Right atrium auricular region (tissue), 2 donors: ENCODE measurements at regions not wholly inside any gene's neighbourhood (a gene's known extent, or its start where the extent isn't known, plus 50 kb on each side); places are given as distances from the start of the nearest gene placed in this dataset.
A peak's percentile ranks its signal among the peaks of the same experiment; 100 is the strongest.

Source experiments
- DNase-seq: peaks from one replicate; pipeline ENCODE4 v3.0.0-alpha.2; 2019; ENCODE audit warnings: low spot score
- H3K27ac ChIP-seq, 2 donors: fragments of 200-600 bp; sonication (generic); 1 replicate in 1 of 2; 2 replicates in 1 of 2; pipeline ENCODE4 v1.5.1; 2016 to 2019
- H3K27me3 ChIP-seq, 2 donors: fragments of 200-600 bp; sonication (generic); one replicate each; pipeline versions ENCODE4 v1.5.1 to v1.6.0; 2017 to 2019
- H3K36me3 ChIP-seq: fragments of 200-600 bp; sonication (generic); one replicate; pipeline ENCODE4 v1.5.1; 2016
- H3K4me1 ChIP-seq, 2 donors: fragments of 200-600 bp; sonication (generic); one replicate each; pipeline versions ENCODE4 v1.5.1 to v1.6.0; 2017 to 2019
- H3K4me3 ChIP-seq, 2 donors: fragments of 200-600 bp; sonication (generic); 1 replicate in 1 of 2; 2 replicates in 1 of 2; pipeline ENCODE4 v1.5.1; 2017 to 2019; ENCODE audit warnings: mild to moderate bottlenecking in 1 of 2, moderate library complexity in 1 of 2
- H3K9me3 ChIP-seq, 2 donors: fragments of 200-600 bp; sonication (generic); one replicate each; pipeline ENCODE4 v1.5.1; 2019
- CTCF ChIP-seq, 2 donors: fragments of 200-600 bp; sonication (generic); IDR thresholded peaks; one replicate each; pipeline ENCODE4 v1.5.1; 2019; ENCODE audit warnings: antibody characterized with exemption in 2 of 2

DNA sequence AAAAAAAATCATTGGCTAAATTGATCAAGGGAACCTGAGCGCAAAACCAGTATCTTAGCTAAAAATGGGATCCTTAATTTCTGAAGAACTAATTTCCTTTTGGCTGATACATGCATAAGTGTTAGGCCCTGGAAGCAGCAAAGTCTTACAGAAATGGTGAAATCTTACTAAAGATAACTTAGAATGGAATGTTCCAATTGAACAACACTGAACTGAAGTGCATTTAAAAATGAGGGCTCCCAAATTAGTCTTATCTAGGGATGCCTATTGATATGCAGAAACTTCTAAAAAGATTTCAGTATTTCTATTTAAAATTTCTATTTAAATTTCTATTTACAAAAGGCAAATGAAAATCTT is 120.7 kb upstream of the BANK1 start:
- H3K4me3 ChIP-seq, result no peak overlapping the region
- H3K9me3 ChIP-seq, result no peaks in the 10 kb centered on the region
- DNase-seq, result no peak
- H3K4me1 ChIP-seq, result no peaks in the 10 kb centered on the region
- H3K36me3 ChIP-seq, result no peaks in the 10 kb centered on the region
- peak overlapping the region in 1 of 2 donors; percentile 37 for H3K27ac ChIP-seq
- no peak for TF ChIP-seq CTCF (IDR thresholded peaks at IDR 0.05)
- no peaks in the 10 kb centered on the region for H3K27me3 ChIP-seq

DNA sequence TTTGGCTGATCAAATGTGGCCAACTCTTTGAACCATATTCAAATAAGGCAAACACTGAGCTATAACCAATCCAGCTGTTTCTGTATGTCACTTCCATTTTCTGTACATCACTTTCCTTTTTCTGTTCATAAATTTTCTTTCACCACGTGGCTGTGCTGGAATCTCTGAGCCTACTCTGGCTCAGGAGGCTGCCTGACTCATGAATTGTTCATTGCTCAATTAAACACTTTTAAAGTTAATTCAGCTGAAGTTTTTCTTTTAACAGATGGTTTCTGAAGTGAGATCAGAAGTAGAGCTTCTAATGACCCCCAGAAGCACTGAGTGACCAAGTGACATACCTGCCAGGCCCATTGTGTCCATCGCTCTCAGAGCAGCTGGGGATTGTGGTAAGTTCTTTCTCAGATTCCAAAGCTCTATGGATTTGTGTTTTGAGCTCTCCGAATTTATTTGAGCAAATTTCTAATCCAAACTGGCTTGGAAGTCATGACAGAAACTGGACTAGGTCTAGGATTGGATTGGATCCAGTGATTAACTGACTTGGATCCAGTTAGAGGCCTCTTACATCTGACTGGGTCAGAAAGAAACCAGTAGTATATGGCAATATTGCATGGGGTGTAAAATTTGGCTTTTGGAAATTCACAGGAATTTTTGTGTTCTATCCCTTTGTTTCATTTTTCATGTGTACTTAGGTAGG is 121.2 kb upstream of the BANK1 start:
- H3K4me1 ChIP-seq, result no peaks in the 10 kb centered on the region
- H3K4me3 ChIP-seq, result no peak overlapping the region
- H3K27me3 ChIP-seq, result no peaks in the 10 kb centered on the region
- H3K27ac ChIP-seq, result peak overlapping the region in 1 of 2 donors; percentile 37
- no peaks in the 10 kb centered on the region for H3K36me3 ChIP-seq
- H3K9me3 ChIP-seq, result no peaks in the 10 kb centered on the region
- no peak for TF ChIP-seq CTCF (IDR thresholded peaks at IDR 0.05)
- DNase-seq, result no peak

DNA sequence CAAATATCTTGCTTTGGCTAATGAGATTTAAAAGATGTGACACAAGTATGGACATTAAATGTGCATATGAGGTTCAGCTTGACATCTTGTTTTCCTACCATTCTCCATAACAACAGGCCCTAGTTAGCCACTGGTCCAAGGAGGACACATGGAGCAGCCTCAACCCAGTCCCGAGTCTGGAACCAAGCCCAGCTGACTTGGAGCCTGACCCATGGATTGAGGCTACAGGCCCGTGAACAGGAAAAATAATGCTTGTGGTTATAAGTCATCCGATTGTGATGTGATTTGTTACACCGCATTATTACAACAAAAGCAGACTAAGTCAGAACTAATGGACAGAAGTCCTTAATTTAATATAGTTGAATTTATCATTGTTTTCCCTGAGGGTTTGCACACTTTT is 123.2 kb upstream of the BANK1 start:
- H3K9me3 ChIP-seq, result no peaks in the 10 kb centered on the region
- H3K4me3 ChIP-seq, result no peak overlapping the region
- no peak for DNase-seq
- no peak for TF ChIP-seq CTCF (IDR thresholded peaks at IDR 0.05)
- no peaks in the 10 kb centered on the region for H3K4me1 ChIP-seq
- H3K36me3 ChIP-seq, result no peaks in the 10 kb centered on the region
- H3K27ac ChIP-seq, result no peak overlapping the region
- H3K27me3 ChIP-seq, result no peaks in the 10 kb centered on the region

DNA sequence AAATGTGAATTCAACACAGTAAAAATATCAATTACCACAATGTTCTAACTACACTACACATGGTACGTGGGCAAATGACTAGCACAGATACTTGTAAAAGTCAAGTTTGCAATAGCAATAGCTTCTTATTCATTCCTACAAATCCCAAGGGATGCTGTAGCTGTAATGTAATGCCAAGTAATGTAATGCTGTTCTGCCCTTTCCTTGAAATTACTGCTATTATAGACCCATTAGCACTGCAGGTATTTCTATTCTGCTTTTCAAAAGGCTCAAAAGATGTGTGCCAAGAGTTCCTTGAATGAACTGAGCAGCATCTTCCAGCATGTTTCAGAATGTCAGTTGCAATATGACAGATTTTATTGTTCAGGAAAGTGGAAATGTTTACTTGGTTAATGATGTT is 129.9 kb upstream of the BANK1 start:
- Histone ChIP-seq H3K27ac (no peak overlapping the region), H3K36me3 (no peaks in the 10 kb centered on the region), H3K4me1 (no peaks in the 10 kb centered on the region), H3K27me3 (no peaks in the 10 kb centered on the region), H3K4me3 (no peak overlapping the region), H3K9me3 (no peaks in the 10 kb centered on the region)
- no peak for DNase-seq
- TF ChIP-seq CTCF (IDR thresholded peaks at IDR 0.05), result no peak

GRCh38 chr4:101655857-101656256 is 134.7 kb upstream of the BANK1 start:
- H3K9me3 ChIP-seq, result no peaks in the 10 kb centered on the region
- no peak for DNase-seq
- no peak overlapping the region for H3K27ac ChIP-seq
- no peaks in the 10 kb centered on the region for H3K4me1 ChIP-seq
- no peak for TF ChIP-seq CTCF (IDR thresholded peaks at IDR 0.05)
- no peaks in the 10 kb centered on the region for H3K36me3 ChIP-seq
- H3K27me3 ChIP-seq, result no peaks in the 10 kb centered on the region
- H3K4me3 ChIP-seq, result no peak overlapping the region

DNA sequence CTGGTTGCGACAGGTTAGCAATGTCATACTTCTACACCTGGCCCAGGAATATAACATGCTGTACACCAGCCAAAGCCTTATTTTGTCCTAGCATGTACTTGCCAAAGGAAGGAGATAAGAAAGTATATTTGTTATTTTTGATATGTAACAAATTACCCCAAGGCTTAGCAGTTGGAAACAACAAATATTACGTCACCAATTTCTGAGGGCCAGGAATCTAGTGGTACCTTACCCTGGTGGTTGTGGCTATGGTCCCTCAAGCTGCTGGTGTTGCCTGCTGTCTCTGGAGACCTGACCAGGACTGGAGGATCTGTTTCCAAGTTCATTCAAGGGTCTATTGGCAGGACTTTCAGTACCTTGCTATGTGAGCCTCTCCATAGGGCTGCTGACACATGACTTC is 135.5 kb upstream of the BANK1 start:
- Histone ChIP-seq H3K27ac (no peak overlapping the region), H3K36me3 (no peaks in the 10 kb centered on the region), H3K9me3 (no peaks in the 10 kb centered on the region), H3K4me3 (no peak overlapping the region), H3K4me1 (peaks cover 0 to 6% of the 10 kb centered on the region in 2 donors), H3K27me3 (no peaks in the 10 kb centered on the region)
- DNase-seq, result no peak
- TF ChIP-seq CTCF (IDR thresholded peaks at IDR 0.05), result no peak
